Chondrocyte (in vitro differentiated cells): ENCODE measurements at regions not wholly inside any gene's neighbourhood (a gene's known extent, or its start where the extent isn't known, plus 50 kb on each side); places are given as distances from the start of the nearest gene placed in this dataset.

Experiments
- DNase-seq: peaks from one replicate; pipeline ENCODE4 v3.0.0; 2021; ENCODE audit warnings: mixed read lengths, low spot score
- H3K27ac Mint-ChIP-seq: one replicate; pipeline ENCODE4 v1.8.0; 2021; ENCODE audit warnings: mild to moderate bottlenecking, moderate library complexity, mixed read lengths; ENCODE audit not compliant: unreplicated experiment
- H3K27me3 Mint-ChIP-seq: 2 replicates; pipeline ENCODE4 v1.8.0; 2021; ENCODE audit warnings: low read depth, mixed read lengths
- H3K36me3 Mint-ChIP-seq: 2 replicates; pipeline ENCODE4 v1.8.0; 2021; ENCODE audit warnings: low read depth, mixed read lengths
- H3K4me1 Mint-ChIP-seq: 2 replicates; pipeline ENCODE4 v1.8.0; 2021; ENCODE audit warnings: low read depth, mild to moderate bottlenecking, mixed read lengths
- H3K4me3 Mint-ChIP-seq: one replicate; pipeline ENCODE4 v1.8.0; 2021; ENCODE audit warnings: mild to moderate bottlenecking, moderate library complexity, mixed read lengths; ENCODE audit not compliant: unreplicated experiment
- H3K9me3 Mint-ChIP-seq: 2 replicates; pipeline ENCODE4 v1.8.0; 2021; ENCODE audit warnings: low read depth, mixed read lengths
- CTCF ChIP-seq: fragments of 200-600 bp; sonication (generic); IDR thresholded peaks from 2 replicates; pipeline ENCODE4 v1.5.0; 2021; ENCODE audit warnings: antibody characterized with exemption, mild to moderate bottlenecking, moderate library complexity

- TF ChIP-seq CTCF = no peak
Observed at GRCh38 chr15:39075311-39075710, 505.6 kb upstream of the THBS1 start.

GRCh38 chr15:39075756-39076341, 505.0 kb upstream of the THBS1 start:
- DNase-seq = no peak
- no peak overlapping the region for H3K27ac Mint-ChIP-seq
- H3K9me3 Mint-ChIP-seq = no peaks in the 10 kb centered on the region
- H3K36me3 Mint-ChIP-seq = peaks cover 1% of the 10 kb centered on the region
- no peaks in the 10 kb centered on the region for H3K27me3 Mint-ChIP-seq
- TF ChIP-seq CTCF = no peak
- peaks cover 30% of the 10 kb centered on the region for H3K4me1 Mint-ChIP-seq
- H3K4me3 Mint-ChIP-seq = no peak overlapping the region

More at GRCh38 chr15:39075311-39075710, 505.6 kb upstream of the THBS1 start:
- no peak overlapping the region for H3K4me3 Mint-ChIP-seq
- H3K27me3 Mint-ChIP-seq = no peaks in the 10 kb centered on the region
- no peaks in the 10 kb centered on the region for H3K9me3 Mint-ChIP-seq
- no peak for DNase-seq
- H3K36me3 Mint-ChIP-seq = peaks cover 1% of the 10 kb centered on the region
- peaks cover 30% of the 10 kb centered on the region for H3K4me1 Mint-ChIP-seq
- H3K27ac Mint-ChIP-seq = no peak overlapping the region

- H3K4me1 Mint-ChIP-seq = peaks cover 30% of the 10 kb centered on the region
- H3K9me3 Mint-ChIP-seq = no peaks in the 10 kb centered on the region
- H3K27ac Mint-ChIP-seq = no peak overlapping the region
Observed at GRCh38 chr15:39078026-39078425, 502.9 kb upstream of the THBS1 start.

GRCh38 chr15:39079296-39079847, 501.5 kb upstream of the THBS1 start:
- Mint-ChIP-seq H3K4me1 (peaks cover 29% of the 10 kb centered on the region), H3K27ac (peak overlapping the region; percentile 65), H3K4me3 (no peak overlapping the region), H3K9me3 (no peaks in the 10 kb centered on the region), H3K27me3 (no peaks in the 10 kb centered on the region), H3K36me3 (no peaks in the 10 kb centered on the region)
- DNase-seq = no peak
- TF ChIP-seq CTCF = no peak

More at GRCh38 chr15:39078026-39078425, 502.9 kb upstream of the THBS1 start:
- TF ChIP-seq CTCF = no peak
- Mint-ChIP-seq H3K36me3 (no peaks in the 10 kb centered on the region), H3K27me3 (no peaks in the 10 kb centered on the region), H3K4me3 (no peak overlapping the region)
- no peak for DNase-seq

DNA sequence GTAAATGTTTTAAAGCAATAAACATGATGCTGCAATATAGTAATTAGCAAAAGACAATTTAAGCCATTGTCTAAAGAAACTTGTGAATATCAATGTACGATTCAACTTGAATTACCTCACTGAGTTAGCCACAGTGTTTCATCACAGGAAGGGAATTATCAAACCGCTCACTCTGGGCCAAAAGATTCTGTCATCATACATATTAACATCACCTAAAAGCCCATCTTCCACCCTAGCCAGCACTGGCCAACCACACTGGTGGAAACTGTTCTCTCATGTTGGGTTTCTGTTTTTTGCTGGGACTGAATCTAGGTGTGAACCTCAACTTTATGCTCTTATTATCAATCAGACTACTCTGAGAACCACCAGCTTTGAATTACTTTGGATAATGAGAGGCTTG, 497.7 kb upstream of the THBS1 start:
- H3K27me3 Mint-ChIP-seq = no peaks in the 10 kb centered on the region
- H3K27ac Mint-ChIP-seq = no peak overlapping the region
- no peak for DNase-seq
- no peaks in the 10 kb centered on the region for H3K36me3 Mint-ChIP-seq
- TF ChIP-seq CTCF = no peak
- no peak overlapping the region for H3K4me3 Mint-ChIP-seq
- no peaks in the 10 kb centered on the region for H3K9me3 Mint-ChIP-seq
- peaks cover 16% of the 10 kb centered on the region for H3K4me1 Mint-ChIP-seq
